Panc1 (cell line): ENCODE measurements at regions not wholly inside any gene's neighbourhood (a gene's known extent, or its start where the extent isn't known, plus 50 kb on each side); places are given as distances from the start of the nearest gene placed in this dataset.

Experiments used
- ATAC-seq: fragments of 200-7000 bp; cut with Tn5 transposase; 2 replicates; pipeline ENCODE4 v1.9.1; 2020; ENCODE audit warnings: mild to moderate bottlenecking, moderate library complexity
- BruUV-seq: library from RNA; stranded (reverse); fragments of 400-500 nt; replicated peaks from 2 replicates; lab custom pipeline; 2021; lab: Mats Ljungman, UMichigan
- CTCF ChIA-PET: fragments of 300-600 bp; sonication (Branson Sonifier 250); formaldehyde crosslinking; loops from one replicate; lab custom pipeline; 2022; ENCODE audit warnings: antibody characterized with exemption; lab: Charles Lee
- POLR2A ChIA-PET: fragments of 300-600 bp; sonication (Branson Sonifier 250); formaldehyde crosslinking; loops from one replicate; lab custom pipeline; 2022; ENCODE audit warnings: antibody characterized with exemption; lab: Charles Lee
- DNase-seq: peaks from one replicate; pipeline ENCODE4 v3.0.0-alpha.2; 2010; ENCODE audit warnings: low read depth, low spot score
- H3K27ac ChIP-seq: 2 replicates; pipeline ENCODE4 v1.5.1; 2011; ENCODE audit warnings: mild to moderate bottlenecking, low read length, inconsistent platforms
- H3K27me3 ChIP-seq: fragments of 200-500 bp; sonication (Bioruptor generic); 2 replicates; pipeline ENCODE4 v1.6.0; 2014; ENCODE audit warnings: low read length, inconsistent platforms; ENCODE audit not compliant: control insufficient read depth, insufficient read depth
- H3K36me3 ChIP-seq: fragments of 200-500 bp; sonication (Bioruptor generic); 2 replicates; pipeline ENCODE4 v1.5.1; 2014; ENCODE audit warnings: inconsistent platforms, mild to moderate bottlenecking, low read length, moderate library complexity; ENCODE audit not compliant: control insufficient read depth, insufficient read depth
- H3K4me1 ChIP-seq: 2 replicates; pipeline ENCODE4 v1.5.1; 2011; ENCODE audit warnings: inconsistent platforms, mild to moderate bottlenecking, low read length, moderate library complexity; ENCODE audit not compliant: control insufficient read depth, insufficient read depth
- H3K4me3 ChIP-seq, 2 experiments: 2 replicates each; pipeline ENCODE4 v1.5.1; 2011 to 2012; ENCODE audit warnings: low read depth in 2 of 2, low read length in 2 of 2, mild to moderate bottlenecking in 2 of 2, inconsistent platforms in 1 of 2, moderate library complexity in 1 of 2
- H3K9me3 ChIP-seq: fragments of 200-500 bp; sonication (Bioruptor generic); 2 replicates; pipeline ENCODE4 v1.5.1; 2014; ENCODE audit warnings: low read depth, mild to moderate bottlenecking, inconsistent platforms, low read length, moderate library complexity; ENCODE audit not compliant: control insufficient read depth, insufficient read depth
- POLR2AphosphoS5 ChIP-seq: IDR thresholded peaks from 2 replicates; pipeline ENCODE4 v1.6.1; 2012; ENCODE audit warnings: mild to moderate bottlenecking, low read depth, low read length, moderate library complexity
- SIN3A ChIP-seq: IDR thresholded peaks from 2 replicates; pipeline ENCODE4 v1.6.1; 2012; ENCODE audit warnings: low read depth, mild to moderate bottlenecking, low read length, moderate library complexity, borderline replicate concordance; ENCODE audit not compliant: insufficient read depth
- TCF7L2 ChIP-seq: IDR thresholded peaks from 2 replicates; pipeline ENCODE4 v1.6.1; 2011; ENCODE audit warnings: mild to moderate bottlenecking, low read depth, low read length, inconsistent platforms
- in situ Hi-C: cut with HindIII; loops from 2 replicates; pipeline ENCODE4 v1.10.0; 2016; ENCODE audit warnings: low sequenced_read_pairs, low pct_unique_long_range_greater_than_20kb
- intact Hi-C: fragments of 100-400 bp; cut with micrococcal nuclease; formaldehyde crosslinking; loops from one replicate; pipeline ENCODE4 v1.10.0; 2022; ENCODE audit not compliant: unreplicated experiment
- TF ChIP-seq, protein P1 (sequence below): fragments of 450-650 bp; IDR thresholded peaks from 2 replicates; pipeline ENCODE4 v1.5.1; 2017; ENCODE audit warnings: mild to moderate bottlenecking
- TF ChIP-seq, protein P2 (sequence below), 2 experiments: IDR thresholded peaks; 2 replicates each; pipeline ENCODE4 v1.6.1; 2011 to 2012; ENCODE audit warnings: low read depth in 2 of 2, control low read depth in 1 of 2, low read length in 1 of 2, mild to moderate bottlenecking in 1 of 2, moderate library complexity in 1 of 2; ENCODE audit not compliant: insufficient read depth in 1 of 2

DNA sequence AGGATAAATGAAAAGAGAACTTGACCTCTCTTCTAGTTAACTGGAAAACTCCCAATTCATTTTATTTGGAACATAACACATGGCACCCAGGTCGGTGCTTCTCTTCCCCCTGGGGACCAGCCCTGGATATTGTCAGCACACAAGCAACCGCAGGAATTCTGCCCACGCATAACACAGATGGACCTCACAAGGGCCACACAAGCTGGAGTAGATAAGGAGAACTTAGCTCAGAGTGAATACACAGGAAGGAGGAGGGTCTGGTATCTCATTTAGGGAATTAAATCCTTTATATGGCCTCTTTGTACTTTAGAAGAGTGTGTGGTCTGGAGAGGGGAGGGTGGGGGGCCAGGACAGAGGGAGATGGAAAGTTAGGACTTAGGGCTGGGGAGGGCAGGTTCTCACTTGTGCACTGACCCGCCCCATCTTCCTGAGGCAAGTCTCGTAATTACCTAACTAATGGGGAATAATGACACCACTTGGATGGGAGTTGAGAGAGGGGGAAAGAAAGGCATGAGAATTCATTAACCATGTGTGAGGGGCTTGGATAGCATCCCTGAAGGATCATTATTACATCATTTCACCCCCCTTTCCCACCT, 341.2 kb upstream of the WWC1 start:
- Histone ChIP-seq H3K27ac (no peak overlapping the region), H3K9me3 (no peaks in the 10 kb centered on the region), H3K4me3 (no peak overlapping the region), H3K27me3 (no peaks in the 10 kb centered on the region; the same call in none of the 2 replicates), H3K36me3 (no peaks in the 10 kb centered on the region), H3K4me1 (peaks cover 9% of the 10 kb centered on the region)
- POLR2A ChIA-PET, result no interaction called here
- BruUV-seq, result no TSS peak
- in situ Hi-C loops, result no loop called here
- TF ChIP-seq POLR2AphosphoS5, result no peak
- TF ChIP-seq, protein P1, sequence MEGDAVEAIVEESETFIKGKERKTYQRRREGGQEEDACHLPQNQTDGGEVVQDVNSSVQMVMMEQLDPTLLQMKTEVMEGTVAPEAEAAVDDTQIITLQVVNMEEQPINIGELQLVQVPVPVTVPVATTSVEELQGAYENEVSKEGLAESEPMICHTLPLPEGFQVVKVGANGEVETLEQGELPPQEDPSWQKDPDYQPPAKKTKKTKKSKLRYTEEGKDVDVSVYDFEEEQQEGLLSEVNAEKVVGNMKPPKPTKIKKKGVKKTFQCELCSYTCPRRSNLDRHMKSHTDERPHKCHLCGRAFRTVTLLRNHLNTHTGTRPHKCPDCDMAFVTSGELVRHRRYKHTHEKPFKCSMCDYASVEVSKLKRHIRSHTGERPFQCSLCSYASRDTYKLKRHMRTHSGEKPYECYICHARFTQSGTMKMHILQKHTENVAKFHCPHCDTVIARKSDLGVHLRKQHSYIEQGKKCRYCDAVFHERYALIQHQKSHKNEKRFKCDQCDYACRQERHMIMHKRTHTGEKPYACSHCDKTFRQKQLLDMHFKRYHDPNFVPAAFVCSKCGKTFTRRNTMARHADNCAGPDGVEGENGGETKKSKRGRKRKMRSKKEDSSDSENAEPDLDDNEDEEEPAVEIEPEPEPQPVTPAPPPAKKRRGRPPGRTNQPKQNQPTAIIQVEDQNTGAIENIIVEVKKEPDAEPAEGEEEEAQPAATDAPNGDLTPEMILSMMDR, result no peak
- TF ChIP-seq SIN3A, result no peak
- no peak for TF ChIP-seq TCF7L2
- TF ChIP-seq, protein P2, sequence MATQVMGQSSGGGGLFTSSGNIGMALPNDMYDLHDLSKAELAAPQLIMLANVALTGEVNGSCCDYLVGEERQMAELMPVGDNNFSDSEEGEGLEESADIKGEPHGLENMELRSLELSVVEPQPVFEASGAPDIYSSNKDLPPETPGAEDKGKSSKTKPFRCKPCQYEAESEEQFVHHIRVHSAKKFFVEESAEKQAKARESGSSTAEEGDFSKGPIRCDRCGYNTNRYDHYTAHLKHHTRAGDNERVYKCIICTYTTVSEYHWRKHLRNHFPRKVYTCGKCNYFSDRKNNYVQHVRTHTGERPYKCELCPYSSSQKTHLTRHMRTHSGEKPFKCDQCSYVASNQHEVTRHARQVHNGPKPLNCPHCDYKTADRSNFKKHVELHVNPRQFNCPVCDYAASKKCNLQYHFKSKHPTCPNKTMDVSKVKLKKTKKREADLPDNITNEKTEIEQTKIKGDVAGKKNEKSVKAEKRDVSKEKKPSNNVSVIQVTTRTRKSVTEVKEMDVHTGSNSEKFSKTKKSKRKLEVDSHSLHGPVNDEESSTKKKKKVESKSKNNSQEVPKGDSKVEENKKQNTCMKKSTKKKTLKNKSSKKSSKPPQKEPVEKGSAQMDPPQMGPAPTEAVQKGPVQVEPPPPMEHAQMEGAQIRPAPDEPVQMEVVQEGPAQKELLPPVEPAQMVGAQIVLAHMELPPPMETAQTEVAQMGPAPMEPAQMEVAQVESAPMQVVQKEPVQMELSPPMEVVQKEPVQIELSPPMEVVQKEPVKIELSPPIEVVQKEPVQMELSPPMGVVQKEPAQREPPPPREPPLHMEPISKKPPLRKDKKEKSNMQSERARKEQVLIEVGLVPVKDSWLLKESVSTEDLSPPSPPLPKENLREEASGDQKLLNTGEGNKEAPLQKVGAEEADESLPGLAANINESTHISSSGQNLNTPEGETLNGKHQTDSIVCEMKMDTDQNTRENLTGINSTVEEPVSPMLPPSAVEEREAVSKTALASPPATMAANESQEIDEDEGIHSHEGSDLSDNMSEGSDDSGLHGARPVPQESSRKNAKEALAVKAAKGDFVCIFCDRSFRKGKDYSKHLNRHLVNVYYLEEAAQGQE (IDR thresholded peaks at IDR 0.05; ENCODE audit: insufficient read depth in 1 of 2, low read depth in 2 of 2, low read length in 1 of 2), result no peak
- no peak for ATAC-seq
- CTCF ChIA-PET, result no interaction called here
- intact Hi-C loops, result no loop called here
- DNase-seq, result no peak

DNA sequence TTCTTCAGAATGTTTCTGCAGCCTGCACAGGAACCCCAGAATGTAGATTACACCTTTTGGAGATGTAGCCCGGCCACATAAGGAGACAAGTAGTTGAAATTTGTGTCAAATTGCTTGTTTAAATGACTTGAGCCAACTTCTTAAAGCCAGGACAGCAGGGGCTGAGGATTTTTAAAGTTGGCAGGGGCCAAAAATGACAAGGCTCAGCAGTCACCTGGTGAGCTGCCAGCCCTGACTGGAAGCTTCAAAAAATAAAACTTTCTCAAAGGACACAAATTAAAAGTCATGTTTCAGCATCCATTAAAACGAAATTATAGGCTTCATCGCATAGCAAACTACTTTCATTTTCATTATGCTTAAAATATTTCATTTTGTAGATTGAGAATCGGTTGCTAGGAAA, 340.3 kb upstream of the WWC1 start:
- H3K4me1 ChIP-seq, result peaks cover 9% of the 10 kb centered on the region
- ChIA-PET CTCF (no interaction called here), POLR2A (no interaction called here)
- no peaks in the 10 kb centered on the region for H3K9me3 ChIP-seq
- TF ChIP-seq POLR2AphosphoS5 (no peak), SIN3A (no peak), TCF7L2 (no peak)
- TF ChIP-seq, protein P1, result no peak
- TF ChIP-seq, protein P2 (IDR thresholded peaks at IDR 0.05; ENCODE audit: insufficient read depth in 1 of 2, low read depth in 2 of 2, low read length in 1 of 2), result no peak
- H3K27me3 ChIP-seq, result no peaks in the 10 kb centered on the region; the same call in none of the 2 replicates
- no peak overlapping the region for H3K27ac ChIP-seq
- ATAC-seq, result no peak
- in situ Hi-C loops, result no loop called here
- H3K36me3 ChIP-seq, result no peaks in the 10 kb centered on the region
- intact Hi-C loops, result no loop called here
- BruUV-seq, result no TSS peak
- DNase-seq, result no peak
- H3K4me3 ChIP-seq, result peak overlapping the region; percentile 3 to 24; a peak in 3 of 4 replicates
